GM19467 (cell line): ENCODE measurements at regions not wholly inside any gene's neighbourhood (a gene's known extent, or its start where the extent isn't known, plus 50 kb on each side); places are given as distances from the start of the nearest gene placed in this dataset.

ENCODE experiments used
- ATAC-seq: cut with Tn5 transposase; IDR thresholded peaks from one replicate; pipeline ENCODE4 v1.9.1; 2021; ENCODE audit warnings: mild to moderate bottlenecking, moderate library complexity; ENCODE audit not compliant: unreplicated experiment

DNA sequence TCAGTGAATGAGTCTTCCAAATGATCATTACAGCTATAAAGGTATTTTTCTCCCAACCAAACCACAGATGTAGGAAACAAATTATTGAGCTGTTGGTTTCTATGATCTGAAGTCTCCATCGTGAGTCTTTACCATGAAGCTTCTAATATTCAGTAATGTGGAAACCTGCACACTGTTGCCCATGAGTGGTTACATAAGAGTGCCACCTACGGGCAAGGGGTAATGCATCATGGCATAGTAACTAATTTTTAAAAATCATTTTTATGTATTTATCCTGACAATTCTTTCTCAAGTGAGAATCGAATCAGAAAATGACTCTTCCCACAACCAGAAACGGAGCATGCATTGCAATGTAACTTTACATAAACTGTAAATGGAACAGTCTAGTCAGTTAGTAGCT, 282.5 kb upstream of the SMARCA2 start:
- ATAC-seq, result no peak

DNA sequence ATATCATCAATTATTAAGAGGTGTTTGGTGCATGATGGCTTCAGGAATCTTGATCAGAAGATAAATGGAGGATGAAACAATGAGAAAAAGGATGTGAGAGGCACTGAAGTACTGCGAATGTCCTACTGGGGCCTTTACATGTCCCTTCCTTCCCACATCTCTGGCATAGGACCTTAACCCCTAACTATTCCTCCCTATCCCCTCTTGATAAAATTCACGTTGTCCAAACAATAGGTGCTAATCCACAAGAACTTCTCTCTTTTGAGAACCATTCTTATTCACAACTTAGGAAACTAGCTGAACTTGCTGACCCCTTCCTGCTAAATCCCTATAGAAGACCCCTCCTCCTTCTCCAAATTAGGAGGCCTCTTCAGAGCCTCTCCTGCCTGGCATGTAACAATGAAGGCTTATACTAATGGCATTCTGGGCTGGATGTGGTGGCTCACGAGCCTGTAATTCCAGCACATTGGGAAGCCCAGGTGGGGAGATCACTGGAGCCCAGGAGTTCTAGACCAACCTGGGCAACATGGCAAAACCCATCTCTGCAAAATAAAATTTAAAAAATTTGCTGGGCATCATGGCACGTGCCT, 276.5 kb upstream of the SMARCA2 start:
- no peak for ATAC-seq

DNA sequence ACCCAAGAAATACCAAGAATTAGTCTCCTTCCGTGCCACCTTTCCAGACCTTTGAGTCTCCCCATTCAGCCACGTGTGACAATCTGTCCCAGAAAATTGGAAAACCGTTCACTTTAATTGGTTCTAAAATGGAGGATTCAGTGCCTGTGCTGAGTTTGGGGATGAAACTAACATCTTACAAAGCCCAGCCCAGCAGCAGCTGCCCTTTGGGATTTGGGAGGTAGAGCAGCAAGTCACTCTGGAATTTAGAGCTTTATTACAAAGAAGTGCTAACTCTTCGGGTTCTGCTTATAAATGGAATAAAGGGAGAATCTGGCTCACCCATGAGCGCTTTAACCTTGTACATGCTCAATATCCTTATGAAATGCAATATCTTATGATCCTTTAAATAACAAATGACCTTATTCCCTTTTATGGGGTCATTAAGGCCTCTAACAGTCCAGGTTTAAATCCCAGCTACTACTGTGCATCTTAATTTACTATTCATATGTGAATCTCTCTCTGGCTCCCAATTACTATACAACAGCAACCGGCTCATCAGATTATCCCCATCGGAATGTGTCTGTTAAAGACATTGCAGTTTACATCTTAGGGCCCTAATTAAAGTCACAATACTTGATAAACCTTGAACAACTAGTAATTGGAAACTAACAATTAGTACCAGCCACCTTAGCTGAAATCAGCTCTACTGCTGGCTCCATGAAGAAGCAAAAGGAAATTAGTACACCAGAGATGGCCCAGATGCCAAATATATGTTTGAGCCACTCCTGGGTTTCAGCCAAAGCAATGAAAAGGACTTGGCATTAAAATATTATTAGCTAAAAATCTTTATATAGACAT, 271.8 kb upstream of the SMARCA2 start:
- ATAC-seq, result no peak

DNA sequence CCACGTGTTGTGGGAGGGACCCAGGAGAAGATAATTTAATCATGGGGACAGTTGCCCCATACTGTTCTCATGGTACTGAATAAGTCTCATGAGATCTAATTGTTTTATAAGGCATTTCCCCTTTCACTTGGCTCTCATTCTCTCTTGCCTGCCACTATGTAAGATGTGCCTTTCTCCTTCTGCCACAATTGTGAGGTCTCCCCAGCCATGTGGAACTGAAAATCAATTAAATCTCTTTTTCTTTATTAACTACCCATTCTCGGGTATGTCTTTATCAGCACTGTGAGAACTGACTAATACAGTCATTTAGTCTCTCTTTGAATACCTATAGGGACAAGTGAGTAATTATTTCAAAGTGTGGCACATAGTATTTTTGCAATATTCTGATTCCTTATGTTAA, 269.2 kb upstream of the SMARCA2 start:
- ATAC-seq, result no peak

DNA sequence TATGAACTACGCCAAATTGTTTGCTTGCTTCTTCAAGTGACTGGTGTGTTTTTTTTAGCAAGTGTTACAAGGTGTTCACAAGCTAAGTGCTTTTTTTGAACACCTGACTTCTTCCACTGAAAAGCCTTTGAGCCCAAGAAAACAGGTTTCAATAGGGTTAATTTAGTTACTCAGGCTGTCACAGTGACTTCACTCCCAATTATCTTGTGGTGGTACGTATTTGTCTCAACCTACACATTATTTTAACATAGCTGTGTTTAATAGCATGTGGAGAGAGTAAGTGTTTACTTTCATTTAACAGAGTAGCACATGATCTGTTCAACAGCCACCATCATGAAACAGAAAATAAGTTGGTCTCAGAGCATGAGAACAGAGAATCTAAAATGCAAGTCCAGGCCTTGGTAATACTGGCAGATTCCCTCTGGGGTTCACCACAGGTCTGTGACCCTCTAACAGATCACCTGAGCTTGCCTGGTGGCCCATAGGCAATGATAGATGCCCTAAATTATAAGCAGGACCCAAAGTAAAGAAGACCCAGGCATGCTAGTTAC, 267.7 kb upstream of the SMARCA2 start:
- ATAC-seq, result no peak

DNA sequence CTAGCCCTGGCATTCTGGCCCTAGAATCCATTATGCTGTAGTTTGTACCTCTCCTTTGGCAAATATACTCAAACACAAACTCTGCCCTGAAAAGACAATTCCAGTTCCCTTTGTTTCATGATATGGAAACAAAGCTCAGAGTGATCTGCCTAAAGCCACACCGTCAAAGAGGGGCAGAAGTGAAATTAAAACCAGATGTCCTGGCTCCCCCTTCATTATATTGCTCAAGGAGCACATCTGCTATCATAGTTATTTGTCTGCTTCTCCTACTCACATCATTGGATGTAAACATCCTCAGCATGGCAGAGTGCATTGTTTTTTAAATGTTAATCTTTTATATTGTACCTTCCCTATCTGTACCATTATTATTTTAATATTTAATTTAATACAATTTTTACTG, 266.7 kb upstream of the SMARCA2 start:
- ATAC-seq, result no peak

DNA sequence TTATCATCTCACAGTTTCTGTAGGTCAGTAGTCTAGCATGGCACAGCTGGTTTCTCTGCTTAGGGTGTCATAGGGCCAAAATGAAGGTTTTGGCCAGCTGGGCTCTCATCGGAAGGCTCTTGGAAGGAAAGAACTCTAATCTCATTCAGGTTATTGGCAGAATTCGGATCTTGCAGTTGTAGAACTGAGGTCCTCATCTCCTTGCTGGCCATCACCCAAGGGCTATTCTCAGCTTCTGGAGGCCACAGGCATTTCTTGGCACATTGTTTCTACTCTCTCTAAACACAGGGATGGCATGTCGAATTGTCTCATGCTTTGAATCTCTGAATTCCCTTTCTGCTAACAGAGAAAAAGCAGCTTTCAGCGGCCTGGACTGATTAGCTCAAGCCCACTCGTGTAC, 258.0 kb upstream of the SMARCA2 start:
- ATAC-seq, result no peak

DNA sequence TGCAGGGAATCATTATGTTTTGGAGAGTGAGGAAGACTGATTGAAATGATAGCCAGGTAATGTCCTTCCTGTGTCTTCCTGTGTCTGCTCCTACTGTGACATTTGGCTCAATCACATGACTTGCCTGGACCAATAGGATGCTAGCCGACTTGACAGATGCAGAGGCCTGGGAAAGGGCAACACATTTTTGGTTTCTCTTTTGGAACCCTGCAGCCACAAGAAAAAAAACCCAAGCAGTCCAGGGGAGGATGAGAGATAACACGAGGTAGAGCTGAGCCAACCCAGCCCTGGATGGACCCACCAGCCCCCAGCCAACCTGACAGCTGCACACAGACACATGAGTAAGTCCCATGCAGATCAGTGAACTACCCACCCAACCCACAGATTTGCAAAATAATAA, 256.1 kb upstream of the SMARCA2 start:
- ATAC-seq, result peak; percentile 93

DNA sequence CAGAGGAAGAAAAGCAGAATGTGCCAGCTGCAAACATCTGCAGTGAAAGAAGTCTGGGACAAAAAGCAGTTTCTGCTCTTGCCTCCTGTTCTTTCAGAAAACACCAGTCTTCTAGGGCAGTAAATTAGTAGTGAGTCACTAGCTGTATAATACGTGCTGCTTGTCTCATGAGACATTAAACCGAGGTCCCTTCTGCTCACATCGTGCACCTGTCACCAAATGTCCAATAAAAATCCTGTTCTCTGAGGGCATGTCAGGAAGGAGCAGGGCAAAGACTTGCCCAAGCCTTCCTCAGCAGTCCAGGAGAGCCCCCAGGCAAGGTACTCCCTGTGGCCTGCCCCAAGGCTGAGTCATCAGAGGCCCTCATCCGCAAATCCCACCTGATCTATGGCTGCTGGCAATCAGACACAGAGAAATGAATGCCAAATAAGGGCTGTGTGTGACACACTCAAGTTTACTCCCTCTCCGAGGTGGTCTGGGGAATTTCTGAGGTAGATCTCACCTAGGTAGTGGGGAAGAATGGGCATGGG, 255.3 kb upstream of the SMARCA2 start:
- no peak for ATAC-seq

DNA sequence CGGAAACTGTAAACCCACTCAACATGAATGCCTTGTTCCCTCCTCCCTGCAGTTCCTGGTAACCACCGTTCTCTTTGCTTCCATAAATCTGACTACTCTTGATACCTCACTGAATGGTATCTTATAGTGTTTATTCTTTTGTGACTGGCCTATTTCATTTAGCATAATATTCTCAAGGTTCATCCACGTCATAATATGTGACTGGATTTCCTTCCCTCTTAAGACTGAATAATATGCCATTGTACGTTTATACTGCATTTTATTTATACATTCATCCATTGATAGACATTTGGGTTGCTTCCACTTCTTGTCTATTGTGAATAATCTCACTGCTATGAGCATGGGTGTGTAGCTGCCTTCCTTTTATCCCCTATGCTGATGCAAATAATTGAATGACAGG, 253.3 kb upstream of the SMARCA2 start:
- ATAC-seq, result no peak

DNA sequence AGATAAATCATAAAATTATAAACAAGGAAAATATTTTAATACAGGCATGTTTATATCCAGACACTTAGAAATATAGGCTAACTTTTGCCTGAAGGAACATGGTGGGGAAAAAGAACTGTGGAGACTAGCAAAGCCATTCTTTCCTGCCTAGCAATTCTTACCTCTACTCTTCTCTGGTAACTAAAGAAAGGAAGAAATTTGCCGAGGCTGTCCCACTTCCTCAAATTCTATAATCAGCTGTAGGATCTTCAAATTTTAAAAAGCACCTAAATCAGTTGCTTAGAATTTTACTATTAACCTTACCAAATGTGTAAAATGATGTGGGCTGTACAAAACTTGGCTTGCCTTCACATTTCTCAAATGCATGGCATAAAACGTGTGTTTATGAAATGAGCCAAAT, 249.1 kb upstream of the SMARCA2 start:
- no peak for ATAC-seq

DNA sequence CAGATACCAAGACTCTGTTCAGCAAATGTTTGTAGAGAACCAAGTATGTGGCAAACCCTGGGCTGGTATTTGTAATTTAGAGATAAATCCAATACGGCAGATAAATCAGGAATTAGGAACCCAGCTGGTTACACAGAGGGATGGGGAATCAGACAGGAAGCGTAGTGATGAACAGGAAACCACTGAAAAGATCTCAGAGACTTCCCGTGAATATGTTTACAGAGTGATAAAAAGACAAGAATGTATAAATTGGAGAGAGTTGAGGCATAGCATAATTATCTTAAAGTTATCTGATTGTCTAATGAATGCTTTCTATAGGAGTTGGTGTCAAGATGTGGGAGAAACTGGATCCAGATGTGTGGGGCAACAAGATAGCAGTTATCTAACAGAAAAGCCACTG, 246.6 kb upstream of the SMARCA2 start:
- ATAC-seq, result no peak

DNA sequence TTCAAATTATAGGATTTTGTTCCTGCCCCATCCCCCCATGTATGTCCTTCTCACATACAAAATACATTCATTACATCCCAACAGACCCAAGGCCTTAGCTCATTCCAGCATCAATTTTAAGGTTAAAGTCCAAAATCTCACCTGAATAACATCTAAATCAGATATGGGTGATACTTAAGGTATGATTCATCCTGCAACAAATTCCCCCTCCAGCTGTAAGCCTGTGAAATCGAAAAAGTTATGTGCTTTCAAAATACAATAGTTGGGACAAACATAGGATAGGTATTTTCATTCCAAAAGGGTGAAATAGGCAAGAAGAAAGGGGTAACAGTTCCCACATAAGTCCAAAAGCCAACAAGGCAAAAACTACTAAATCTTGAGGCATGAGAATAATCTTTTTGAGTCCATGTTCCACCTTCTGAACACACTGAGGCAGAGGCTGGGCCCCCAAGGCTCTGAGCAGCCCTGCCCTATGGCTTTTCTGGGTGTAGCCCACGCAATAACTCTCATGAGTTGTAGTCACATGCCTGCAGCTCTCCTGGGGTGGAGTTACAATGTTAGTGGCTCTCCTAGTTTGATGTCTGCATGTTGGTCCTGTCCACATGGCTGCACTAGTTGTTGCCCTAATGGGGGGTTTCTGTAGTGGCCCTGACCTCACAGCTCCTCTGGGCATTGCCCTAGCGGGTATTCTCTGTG, 243.9 kb upstream of the SMARCA2 start:
- ATAC-seq, result no peak

DNA sequence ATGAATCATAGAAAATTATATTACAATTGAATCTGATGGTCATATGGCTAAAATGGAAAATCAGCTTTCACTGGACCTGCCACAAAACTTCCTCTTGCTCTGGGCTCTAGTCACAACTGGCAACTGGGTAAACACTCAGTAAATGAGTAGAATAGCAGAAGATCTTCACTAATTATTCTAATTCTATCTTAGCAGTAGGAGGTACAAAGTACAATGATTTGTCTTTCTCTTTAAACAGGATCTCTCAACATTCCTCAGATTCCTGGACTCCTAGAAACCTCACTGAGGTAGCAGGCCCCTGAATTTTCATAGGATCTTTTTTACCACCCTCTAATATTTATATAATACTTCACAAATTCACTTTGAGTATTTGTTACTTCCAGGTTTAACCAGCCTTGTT, 239.9 kb upstream of the SMARCA2 start:
- no peak for ATAC-seq

DNA sequence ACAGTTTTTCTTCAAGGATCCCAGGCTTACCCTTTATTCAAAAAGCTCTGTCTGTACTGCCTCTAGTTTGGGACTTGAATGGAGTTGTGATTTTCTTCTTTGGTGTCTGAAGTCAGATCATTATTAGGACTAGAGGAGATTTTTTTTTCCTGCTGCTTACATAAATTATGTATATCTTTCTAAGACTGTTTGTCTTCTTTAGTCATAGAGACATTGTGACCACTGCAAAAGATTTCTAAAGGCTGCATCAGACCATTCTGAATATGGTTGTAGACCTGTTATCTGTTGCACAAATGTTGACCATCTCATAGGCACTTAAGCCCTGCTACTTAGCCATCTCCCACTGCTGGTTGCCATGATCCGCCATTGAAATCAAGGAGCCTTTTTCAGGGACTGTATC, 238.5 kb upstream of the SMARCA2 start:
- no peak for ATAC-seq

DNA sequence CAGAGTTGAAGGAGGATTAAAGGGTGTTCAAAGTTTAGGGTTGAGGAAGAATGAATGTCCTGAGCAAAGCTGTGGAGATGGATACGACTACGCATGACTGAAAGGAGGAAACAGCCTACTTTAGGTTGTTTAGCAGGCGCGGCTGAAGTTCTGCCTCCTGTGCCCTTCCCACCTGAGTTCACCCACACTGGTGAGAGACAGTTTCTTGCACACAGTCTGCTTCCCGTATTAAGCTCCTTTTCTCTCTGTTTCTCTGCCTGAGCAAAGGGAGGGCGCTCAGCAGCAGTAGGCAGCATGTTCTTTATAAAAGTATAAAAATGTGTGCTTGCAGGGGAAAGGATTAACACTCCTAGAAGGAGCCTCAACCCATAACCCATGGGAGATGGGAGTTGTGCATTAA, 224.0 kb upstream of the SMARCA2 start:
- no peak for ATAC-seq

DNA sequence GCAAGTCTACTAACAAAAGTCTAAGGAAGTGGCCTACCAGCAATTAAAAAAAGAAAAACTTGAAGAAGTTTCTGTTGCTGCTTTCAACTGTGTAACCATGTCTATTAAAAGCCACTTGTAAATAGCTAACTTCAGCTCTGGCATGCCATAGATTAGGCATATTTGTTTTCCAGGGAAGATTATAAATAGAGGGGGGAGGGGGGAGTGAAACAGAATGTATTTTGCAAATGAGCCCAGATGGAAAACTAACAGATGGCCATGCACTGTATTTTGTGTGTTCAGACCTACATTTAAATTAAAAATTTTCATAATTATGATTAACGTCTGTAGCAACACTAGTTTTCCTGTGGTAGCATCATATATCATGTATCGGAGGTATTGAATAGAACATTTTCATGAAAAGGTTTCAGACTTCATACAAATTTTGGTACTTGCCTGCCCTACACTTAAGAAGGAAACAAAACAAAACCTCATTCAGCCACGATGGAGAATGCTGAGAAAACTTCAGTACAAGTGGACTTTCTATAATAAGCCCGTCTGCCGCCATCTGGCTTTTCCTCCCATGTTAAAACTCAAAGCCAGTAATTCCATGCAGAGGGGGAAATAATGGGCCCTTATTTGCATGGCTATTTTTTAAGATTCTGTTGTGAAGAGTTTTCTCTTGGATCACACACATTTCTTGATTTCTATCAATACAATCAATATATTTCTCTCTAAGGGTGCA, 220.4 kb upstream of the SMARCA2 start:
- ATAC-seq, result no peak

DNA sequence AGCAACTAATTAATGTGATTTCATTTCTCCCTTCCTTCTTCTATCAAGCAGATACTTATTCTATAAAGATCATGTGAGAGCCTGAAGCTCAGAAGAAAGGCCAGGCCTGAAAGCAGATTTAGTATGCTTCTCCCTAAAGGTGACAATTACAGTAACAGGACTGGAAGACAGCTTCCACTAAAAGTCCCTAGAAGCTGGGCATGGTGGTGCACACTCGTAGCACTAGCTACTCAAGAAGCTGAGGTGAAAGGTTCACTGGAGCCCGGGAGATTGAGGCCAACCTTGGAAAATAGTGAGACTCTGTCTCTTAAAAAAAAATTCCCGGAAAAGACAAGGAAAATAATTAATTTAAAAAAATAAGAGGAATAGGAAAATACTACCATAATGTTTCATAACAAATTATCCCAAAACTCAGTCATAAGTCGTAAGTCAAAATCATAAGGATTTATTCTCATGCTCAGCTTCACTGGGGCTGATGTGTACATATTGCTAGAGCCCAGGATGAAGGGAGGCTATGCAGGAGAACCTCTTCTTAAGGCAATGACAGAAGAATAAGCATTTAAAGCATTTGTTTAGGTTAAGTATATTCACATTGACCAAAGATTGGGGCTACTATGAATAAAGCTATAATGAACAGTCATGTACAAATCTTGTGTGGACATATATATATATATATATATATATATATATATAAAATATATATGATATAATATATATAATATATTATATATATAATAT, 210.8 kb upstream of the SMARCA2 start:
- no peak for ATAC-seq

DNA sequence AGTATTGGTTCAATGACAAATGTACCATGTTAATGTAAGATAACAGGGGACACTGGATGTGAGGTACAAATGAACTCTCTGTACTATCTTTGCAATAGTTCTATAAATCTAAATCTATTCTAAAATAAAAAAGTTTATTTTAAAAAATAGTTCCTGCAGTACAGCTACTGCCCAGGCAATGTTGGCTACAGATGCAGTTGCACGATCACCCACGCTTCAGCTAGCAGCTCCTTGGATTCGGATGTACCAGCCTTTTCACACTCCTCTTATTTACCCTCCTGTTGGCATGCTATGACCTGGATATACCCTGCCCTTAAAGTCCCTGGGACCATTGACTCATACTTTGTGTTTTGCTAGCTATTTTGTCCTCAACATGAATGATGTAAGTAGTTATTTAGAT, 185.4 kb upstream of the SMARCA2 start:
- ATAC-seq, result no peak

DNA sequence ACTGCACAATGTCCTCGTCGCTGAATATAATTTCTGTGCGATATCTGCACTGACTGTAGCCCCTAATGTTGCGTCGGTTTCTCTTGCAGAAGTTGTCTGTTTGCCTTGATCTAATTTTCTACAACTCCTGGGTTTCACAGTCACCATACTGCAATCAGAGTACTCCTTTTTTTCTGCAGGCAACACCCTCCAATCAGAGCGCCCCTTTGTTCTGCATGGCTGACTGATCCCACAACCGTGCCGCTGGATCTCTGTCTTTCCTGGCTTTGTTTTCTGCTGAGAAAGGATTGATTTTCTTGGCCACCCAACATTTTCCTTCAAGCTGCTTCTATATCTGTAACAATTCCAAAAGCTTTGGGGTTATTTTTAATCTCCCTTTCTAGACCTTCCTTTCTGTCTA, 182.2 kb upstream of the SMARCA2 start:
- no peak for ATAC-seq
